ENCODE measurements at regions not wholly inside any gene's neighbourhood (a gene's known extent, or its start where the extent isn't known, plus 50 kb on each side); places are given as distances from the start of the nearest gene placed in this dataset.

GRCh38 chr2:184369307-184369706 is 229.0 kb upstream of the ZNF804A start (continued):
- TF ChIP-seq EP300 (IDR thresholded peaks at IDR 0.05; ENCODE audit: borderline replicate concordance in 1 of 2, low read depth in 1 of 2, low read length in 1 of 2) (no peak), RXRA (IDR thresholded peaks at IDR 0.05; ENCODE audit: borderline replicate concordance, low read depth) (no peak), IRF3 (IDR thresholded peaks at IDR 0.05; ENCODE audit: low read depth, low read length) (no peak), TAF1 (IDR thresholded peaks at IDR 0.05; ENCODE audit: borderline replicate concordance, low read depth, low read length) (no peak), MXI1 (IDR thresholded peaks at IDR 0.05; ENCODE audit: low read depth, low read length) (no peak), ELF1 (IDR thresholded peaks at IDR 0.05) (no peak), FOXJ3 (CRISPR knock-in tag; IDR thresholded peaks at IDR 0.05) (no peak)

- Histone ChIP-seq H3K4me3 (ENCODE audit: low read depth in 2 of 2, low read length in 1 of 2) (no peak overlapping the region), H3K9me3 (no peaks in the 10 kb centered on the region), H3K79me2 (ENCODE audit: insufficient read depth) (no peaks in the 10 kb centered on the region), H3K9ac (no peak overlapping the region), H3F3A (replicated peaks; ENCODE audit: insufficient read depth) (no peaks in the 10 kb centered on the region), H3K9me2 (no peaks in the 10 kb centered on the region), H3K4me1 (ENCODE audit: control insufficient read depth in 1 of 2, insufficient read depth in 2 of 2, low read depth in 1 of 2, low read length in 1 of 2) (no peaks in the 10 kb centered on the region), H3K27me3 (ENCODE audit: insufficient read depth) (no peaks in the 10 kb centered on the region), H4K20me1 (ENCODE audit: insufficient read depth) (no peaks in the 10 kb centered on the region), H3K27ac (ENCODE audit: low read depth in 2 of 2, low read length in 1 of 2) (no peak overlapping the region), H2AFZ (ENCODE audit: low read depth) (no peak overlapping the region), H3K36me3 (replicated peaks in 1 of 2; ENCODE audit: control insufficient read depth in 1 of 2, insufficient read depth in 2 of 2, low read length in 1 of 2) (no peaks in the 10 kb centered on the region), H3K4me2 (no peak overlapping the region)
- DNase-seq, result no peak
- ChIA-PET POLR2A (no interaction called here), CTCF (no interaction called here)
- TF ChIP-seq REST (IDR thresholded peaks at IDR 0.05; ENCODE audit: low read depth, low read length) (no peak), SMC3 (IDR thresholded peaks at IDR 0.05; ENCODE audit: low read depth, low read length) (no peak), TEAD4 (IDR thresholded peaks at IDR 0.05; ENCODE audit: borderline replicate concordance, insufficient read depth) (no peak), RAD21 (IDR thresholded peaks at IDR 0.05; ENCODE audit: low read length) (no peak), RCOR1 (IDR thresholded peaks at IDR 0.05; ENCODE audit: low read length) (no peak), PBX3 (IDR thresholded peaks at IDR 0.05) (no peak), ZBTB33 (IDR thresholded peaks at IDR 0.05; ENCODE audit: borderline replicate concordance, low read depth) (no peak), MAX (IDR thresholded peaks at IDR 0.05; ENCODE audit: low read depth) (no peak), FOSL2 (IDR thresholded peaks at IDR 0.05; ENCODE audit: borderline replicate concordance, low read depth) (no peak)
Observed at GRCh38 chr2:184370954-184371353, 227.4 kb upstream of the ZNF804A start.

Data from SK-N-SH (cell line).